HepG2 (cell line): ENCODE measurements at regions not wholly inside any gene's neighbourhood (a gene's known extent, or its start where the extent isn't known, plus 50 kb on each side); places are given as distances from the start of the nearest gene placed in this dataset.

Source experiments
- GABPA ChIP-seq, 2 experiments: IDR thresholded peaks; 2 replicates each; pipeline ENCODE4 v1.6.1; 2011 to 2016; ENCODE audit warnings: low read depth in 2 of 2, low read length in 1 of 2, missing biosample characterization in 1 of 2, missing genetic modification characterization in 1 of 2
- MAFF ChIP-seq: IDR thresholded peaks from 2 replicates; pipeline ENCODE4 v1.6.1; 2011; ENCODE audit warnings: low read depth, low read length, improper control_type of control experiment
- POLR2A ChIP-seq, 2 experiments: IDR thresholded peaks; 2 replicates each; pipeline ENCODE4 v1.6.1; 2011; ENCODE audit warnings: low read depth in 2 of 2, low read length in 2 of 2, mild to moderate bottlenecking in 1 of 2, moderate library complexity in 1 of 2; ENCODE audit not compliant: insufficient read depth in 1 of 2
- TF ChIP-seq, protein P1 (sequence below): sonication (generic); formaldehyde crosslinking; IDR thresholded peaks from 2 replicates; pipeline ENCODE4 v1.5.0; 2020; ENCODE audit warnings: mild to moderate bottlenecking, missing genetic modification reagents, moderate library complexity
- TF ChIP-seq, protein P2 (sequence below): sonication (generic); formaldehyde crosslinking; IDR thresholded peaks from 2 replicates; pipeline ENCODE4 v1.9.0; 2021; ENCODE audit warnings: missing genetic modification reagents, borderline replicate concordance
- TF ChIP-seq, protein P3 (sequence below): sonication (generic); formaldehyde crosslinking; IDR thresholded peaks from 2 replicates; pipeline ENCODE4 v1.5.0; 2020; ENCODE audit warnings: mild to moderate bottlenecking, missing genetic modification reagents, borderline replicate concordance

DNA sequence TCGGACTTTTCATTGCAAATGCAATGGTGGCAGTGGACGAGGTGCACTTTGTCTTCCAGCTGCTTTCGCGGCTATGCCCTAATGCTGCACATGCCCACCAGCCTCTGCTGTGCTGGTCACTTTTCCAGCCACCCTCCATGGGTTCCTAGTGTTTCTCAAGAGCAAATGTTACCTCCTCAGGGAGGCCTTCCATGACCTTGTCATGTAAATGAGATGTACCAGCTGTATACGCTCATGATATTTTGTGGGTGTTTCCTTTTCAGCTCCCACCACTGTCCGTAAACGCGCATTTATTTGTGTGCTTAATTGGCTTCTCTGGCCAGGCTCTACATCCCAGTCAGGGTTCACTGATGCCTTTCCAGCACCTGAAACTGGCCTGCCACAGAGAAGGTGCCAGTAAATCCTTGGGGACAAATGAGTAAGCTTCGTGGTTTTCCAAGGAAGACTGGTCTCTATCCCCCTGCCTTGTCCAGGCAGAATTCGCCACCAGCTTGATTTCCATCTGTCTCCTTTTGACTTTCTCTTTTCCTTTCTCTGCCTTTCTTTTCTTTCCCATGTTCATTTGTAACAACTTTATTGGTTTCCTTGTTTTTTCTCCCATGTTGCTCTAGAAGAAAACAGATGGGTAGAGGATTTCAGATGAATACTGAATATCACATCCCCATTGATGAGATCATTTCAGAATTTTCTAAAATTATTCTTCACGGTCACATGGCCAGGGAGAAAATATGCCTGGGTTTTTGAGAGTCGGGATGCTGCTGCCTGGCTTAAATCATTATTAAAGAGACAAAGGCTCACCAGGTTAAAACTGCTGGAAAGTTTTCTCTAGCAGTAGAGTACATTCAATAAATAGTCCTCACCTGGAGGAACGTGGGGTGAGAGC, 82.5 kb downstream of the CHST2 start:
- TF ChIP-seq, protein P1, sequence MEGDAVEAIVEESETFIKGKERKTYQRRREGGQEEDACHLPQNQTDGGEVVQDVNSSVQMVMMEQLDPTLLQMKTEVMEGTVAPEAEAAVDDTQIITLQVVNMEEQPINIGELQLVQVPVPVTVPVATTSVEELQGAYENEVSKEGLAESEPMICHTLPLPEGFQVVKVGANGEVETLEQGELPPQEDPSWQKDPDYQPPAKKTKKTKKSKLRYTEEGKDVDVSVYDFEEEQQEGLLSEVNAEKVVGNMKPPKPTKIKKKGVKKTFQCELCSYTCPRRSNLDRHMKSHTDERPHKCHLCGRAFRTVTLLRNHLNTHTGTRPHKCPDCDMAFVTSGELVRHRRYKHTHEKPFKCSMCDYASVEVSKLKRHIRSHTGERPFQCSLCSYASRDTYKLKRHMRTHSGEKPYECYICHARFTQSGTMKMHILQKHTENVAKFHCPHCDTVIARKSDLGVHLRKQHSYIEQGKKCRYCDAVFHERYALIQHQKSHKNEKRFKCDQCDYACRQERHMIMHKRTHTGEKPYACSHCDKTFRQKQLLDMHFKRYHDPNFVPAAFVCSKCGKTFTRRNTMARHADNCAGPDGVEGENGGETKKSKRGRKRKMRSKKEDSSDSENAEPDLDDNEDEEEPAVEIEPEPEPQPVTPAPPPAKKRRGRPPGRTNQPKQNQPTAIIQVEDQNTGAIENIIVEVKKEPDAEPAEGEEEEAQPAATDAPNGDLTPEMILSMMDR (CRISPR knock-in tag), result no peak
- no peak for TF ChIP-seq MAFF
- TF ChIP-seq GABPA (IDR thresholded peaks at IDR 0.05; ENCODE audit: low read depth, low read length), result no peak
- no peak for TF ChIP-seq GABPA (CRISPR knock-in tag; IDR thresholded peaks at IDR 0.05; ENCODE audit: low read depth)
- TF ChIP-seq, protein P2, sequence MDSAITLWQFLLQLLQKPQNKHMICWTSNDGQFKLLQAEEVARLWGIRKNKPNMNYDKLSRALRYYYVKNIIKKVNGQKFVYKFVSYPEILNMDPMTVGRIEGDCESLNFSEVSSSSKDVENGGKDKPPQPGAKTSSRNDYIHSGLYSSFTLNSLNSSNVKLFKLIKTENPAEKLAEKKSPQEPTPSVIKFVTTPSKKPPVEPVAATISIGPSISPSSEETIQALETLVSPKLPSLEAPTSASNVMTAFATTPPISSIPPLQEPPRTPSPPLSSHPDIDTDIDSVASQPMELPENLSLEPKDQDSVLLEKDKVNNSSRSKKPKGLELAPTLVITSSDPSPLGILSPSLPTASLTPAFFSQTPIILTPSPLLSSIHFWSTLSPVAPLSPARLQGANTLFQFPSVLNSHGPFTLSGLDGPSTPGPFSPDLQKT (CRISPR knock-in tag), result no peak
- no peak for TF ChIP-seq POLR2A (IDR thresholded peaks at IDR 0.05; ENCODE audit: insufficient read depth in 1 of 2, low read depth in 2 of 2, low read length in 2 of 2)
- TF ChIP-seq, protein P3, sequence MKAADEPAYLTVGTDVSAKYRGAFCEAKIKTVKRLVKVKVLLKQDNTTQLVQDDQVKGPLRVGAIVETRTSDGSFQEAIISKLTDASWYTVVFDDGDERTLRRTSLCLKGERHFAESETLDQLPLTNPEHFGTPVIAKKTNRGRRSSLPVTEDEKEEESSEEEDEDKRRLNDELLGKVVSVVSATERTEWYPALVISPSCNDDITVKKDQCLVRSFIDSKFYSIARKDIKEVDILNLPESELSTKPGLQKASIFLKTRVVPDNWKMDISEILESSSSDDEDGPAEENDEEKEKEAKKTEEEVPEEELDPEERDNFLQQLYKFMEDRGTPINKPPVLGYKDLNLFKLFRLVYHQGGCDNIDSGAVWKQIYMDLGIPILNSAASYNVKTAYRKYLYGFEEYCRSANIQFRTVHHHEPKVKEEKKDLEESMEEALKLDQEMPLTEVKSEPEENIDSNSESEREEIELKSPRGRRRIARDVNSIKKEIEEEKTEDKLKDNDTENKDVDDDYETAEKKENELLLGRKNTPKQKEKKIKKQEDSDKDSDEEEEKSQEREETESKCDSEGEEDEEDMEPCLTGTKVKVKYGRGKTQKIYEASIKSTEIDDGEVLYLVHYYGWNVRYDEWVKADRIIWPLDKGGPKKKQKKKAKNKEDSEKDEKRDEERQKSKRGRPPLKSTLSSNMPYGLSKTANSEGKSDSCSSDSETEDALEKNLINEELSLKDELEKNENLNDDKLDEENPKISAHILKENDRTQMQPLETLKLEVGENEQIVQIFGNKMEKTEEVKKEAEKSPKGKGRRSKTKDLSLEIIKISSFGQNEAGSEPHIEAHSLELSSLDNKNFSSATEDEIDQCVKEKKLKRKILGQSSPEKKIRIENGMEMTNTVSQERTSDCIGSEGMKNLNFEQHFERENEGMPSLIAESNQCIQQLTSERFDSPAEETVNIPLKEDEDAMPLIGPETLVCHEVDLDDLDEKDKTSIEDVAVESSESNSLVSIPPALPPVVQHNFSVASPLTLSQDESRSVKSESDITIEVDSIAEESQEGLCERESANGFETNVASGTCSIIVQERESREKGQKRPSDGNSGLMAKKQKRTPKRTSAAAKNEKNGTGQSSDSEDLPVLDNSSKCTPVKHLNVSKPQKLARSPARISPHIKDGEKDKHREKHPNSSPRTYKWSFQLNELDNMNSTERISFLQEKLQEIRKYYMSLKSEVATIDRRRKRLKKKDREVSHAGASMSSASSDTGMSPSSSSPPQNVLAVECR (CRISPR knock-in tag), result no peak
